CD4-positive, alpha-beta T cell treated with Interleukin-12 subunit alpha and Interleukin-12 subunit beta, for 1 hour (primary cell): ENCODE measurements at regions not wholly inside any gene's neighbourhood (a gene's known extent, or its start where the extent isn't known, plus 50 kb on each side); places are given as distances from the start of the nearest gene placed in this dataset.
"Not testable (repeated sequence)": the region's sequence is repeated elsewhere in the genome, so short reads cannot be mapped to it uniquely, and the experiment has no call there.

Experiments used
- DNase-seq: peaks from one replicate; pipeline ENCODE4 v3.0.0-alpha.2; 2020

DNA sequence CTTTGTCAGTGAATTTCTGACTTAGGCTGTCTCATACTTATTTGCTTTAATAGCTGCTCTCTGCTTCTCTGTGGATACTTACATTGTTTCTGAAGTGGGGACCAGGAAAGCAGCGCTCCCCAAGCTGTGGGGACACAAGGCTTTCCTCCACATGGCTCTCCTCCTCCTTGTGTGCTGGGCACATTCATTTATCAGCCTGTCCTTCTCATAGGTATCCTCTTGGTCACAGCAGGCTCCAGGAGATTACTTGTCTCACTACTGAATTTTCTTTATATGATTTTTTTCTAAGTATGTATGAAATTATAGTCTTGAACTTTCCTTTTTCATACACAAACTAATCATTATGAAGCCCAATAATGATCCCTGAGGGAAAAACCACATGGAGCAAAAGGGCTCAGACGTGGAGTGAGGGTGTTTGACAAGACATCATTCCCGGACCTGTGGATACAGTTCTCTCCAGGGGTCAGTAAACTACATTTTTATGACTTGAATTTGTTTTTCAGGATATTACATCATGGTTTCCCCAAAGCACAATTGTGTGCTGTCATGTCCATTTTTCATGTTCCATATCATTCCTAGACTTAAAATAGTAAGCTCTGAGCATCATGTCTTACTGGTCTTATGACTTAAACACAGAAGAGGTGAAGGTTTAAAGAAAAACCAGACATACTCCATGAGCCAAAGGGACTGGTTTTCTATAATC, 234.5 kb downstream of the PCSK1 start:
- DNase-seq: no peak

GRCh38 chr5:96197767-96198166, 235.3 kb downstream of the PCSK1 start:
- DNase-seq: not testable (repeated sequence)

DNA sequence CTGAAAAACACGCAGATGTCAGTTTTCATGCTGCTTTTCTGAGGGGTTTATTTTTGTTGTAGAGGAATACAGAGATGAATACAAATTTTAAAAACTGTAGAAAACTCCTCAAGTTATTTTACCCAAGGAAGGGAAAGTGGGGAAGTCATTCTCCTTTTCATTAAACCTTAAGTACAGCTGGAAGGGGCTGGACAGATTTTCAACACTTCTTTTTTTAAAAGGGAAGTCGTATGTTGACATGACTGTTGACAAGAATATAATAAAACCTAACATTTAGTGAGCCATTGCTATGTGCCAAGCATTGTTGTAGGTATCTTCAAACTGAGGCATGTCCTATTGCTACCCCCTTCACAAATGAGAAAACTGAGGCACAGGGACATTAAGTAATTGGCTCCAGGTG, 235.7 kb upstream of the ELL2 start:
- DNase-seq: no peak

- DNase-seq: no peak
Measured at GRCh38 chr5:96196890-96197289, 235.2 kb upstream of the ELL2 start.

DNA sequence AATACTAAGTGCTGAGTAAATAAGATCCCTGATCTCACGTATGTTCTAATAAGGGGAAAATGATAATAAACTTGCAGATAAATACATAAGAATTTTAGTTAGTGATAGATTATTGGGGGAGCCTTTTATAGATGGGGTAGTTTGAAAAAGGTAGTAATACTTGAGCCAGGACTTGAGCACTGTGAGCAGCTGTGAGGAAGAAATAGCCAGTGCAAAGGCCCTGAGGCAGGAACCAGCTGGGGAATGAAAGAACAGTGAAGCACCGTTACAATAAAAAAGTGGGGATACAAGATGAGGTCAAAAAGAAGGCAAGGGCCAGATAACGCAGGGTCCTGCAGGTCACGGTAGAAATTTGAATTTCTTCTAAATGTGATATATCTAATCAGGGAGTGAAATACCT, 234.8 kb upstream of the ELL2 start:
- no peak for DNase-seq

DNA sequence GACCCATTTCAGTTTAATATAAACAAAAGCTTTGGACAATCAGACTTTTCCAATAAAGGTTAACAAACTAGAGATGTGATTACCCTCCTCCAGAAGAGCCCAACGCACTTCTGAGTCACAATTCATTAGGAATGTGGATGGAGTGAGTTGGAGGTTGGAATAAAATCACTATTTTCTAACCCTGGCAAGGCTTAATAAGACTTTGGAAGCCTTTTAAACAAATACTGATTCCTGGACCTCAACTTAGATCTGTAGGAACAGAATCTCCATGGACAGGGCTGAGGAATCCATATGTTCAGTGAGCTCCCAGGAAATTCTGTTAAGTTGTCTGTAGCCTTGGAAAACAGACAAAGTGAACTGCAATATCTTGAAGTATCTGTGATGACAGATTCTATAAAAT, 233.5 kb upstream of the ELL2 start:
- no peak for DNase-seq

DNA sequence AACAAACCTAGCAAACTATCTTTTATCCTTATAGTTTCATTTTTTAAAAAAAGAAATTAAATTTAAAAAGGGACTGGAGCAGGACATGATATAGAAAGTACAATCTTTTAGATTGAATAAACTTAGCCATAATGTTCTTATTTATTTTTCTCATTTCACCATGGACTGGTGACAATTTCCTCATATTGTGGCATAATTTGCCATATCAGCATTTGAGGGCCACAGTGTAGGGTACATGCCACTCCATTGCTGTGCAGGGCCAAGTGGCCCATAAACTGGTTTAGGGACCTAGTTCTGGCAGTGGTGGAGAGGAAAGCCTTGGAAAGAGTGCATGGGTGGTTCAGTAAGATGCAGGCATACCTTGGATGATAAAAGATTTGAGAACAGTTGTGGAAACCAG, 232.9 kb upstream of the ELL2 start:
- no peak for DNase-seq

- no peak for DNase-seq
Measured at GRCh38 chr5:96193946-96194345, 232.3 kb upstream of the ELL2 start.

- no peak for DNase-seq
Measured at GRCh38 chr5:96189987-96190386, 228.3 kb upstream of the ELL2 start.

GRCh38 chr5:96189028-96189826, 227.6 kb upstream of the ELL2 start:
- DNase-seq: no peak

- DNase-seq: no peak
Measured at GRCh38 chr5:96187309-96188027, 225.8 kb upstream of the ELL2 start.

GRCh38 chr5:96184510-96184909, 222.9 kb upstream of the ELL2 start:
- DNase-seq: not testable (repeated sequence)

DNA sequence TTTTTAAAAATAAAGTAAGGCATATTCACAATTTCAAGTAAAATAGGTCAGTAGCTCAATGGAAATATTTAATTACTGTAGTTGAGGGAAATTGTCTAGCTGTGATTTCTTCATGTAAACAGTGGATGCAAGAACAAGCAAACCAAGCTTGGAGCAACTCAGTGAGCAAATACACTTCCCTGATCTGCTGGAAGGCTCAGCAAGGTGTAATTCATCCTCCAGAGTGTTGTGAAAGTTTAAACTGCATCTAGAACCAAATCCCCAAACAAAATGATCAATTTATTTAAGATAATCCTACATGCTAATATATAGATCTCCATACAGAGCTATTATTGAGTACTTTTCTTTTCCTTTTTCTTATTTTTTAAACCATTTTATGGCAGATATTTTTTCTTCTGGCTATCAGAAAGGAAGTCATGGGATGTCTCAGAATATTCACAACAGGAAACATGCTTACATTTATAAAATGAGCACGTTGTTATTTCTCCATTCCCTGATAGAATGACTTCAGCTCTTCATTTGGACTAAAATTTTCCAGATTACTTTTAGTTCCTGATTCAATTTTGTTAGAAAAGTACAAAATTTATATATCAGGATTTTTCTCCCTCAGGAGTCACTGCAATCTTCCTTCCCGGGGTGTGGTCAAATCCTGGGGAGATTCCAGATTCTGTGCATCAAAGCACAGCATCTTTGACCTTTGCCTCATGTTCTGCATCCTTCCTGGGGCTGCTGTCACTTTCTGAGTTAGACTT, 219.2 kb upstream of the ELL2 start:
- no peak for DNase-seq

DNA sequence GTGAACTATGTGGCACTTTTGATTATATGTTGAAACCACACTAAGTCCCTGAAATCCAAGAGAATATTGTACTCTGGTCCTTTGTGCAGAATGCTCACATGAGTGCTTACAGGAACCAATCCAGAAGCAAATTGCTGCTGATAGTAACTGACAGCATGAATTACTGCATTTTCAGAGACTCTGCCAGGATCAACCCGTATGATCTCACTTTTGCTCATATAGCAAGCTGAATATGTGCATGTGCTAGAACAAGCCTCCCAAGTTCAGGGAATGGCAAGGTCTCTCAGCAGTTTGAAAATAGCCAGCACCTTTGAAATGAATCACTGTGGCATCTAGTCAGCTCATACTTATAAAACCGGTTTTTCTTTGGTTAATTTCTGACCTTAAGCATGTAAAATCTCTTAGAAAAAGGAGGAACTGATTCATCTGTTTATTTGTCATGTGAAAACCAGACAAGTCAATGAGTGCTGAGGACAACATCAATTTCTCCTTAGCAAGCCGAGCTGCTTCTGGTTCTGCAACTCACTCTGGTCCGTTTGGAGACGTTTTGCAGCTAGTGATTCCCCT, 215.7 kb upstream of the ELL2 start:
- no peak for DNase-seq

DNA sequence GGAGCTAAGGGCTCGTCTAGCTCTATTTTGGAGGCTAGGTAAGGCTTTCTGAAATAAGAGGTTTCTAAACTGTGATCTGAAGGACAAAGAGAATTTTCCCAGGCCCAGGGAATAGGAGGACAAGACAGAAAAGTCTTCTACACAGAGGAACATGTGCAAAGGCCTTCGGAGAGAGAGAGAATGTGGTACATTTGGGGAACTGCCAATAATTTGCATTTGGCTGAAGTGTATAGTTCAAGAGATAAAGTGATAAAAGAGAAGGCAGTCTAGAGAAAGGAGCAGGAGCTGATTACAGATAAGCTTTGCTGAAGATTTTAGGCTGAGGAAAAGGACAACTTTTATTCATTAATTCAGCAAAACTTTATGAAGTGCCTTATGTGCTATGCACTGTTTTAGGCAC, 214.4 kb upstream of the ELL2 start:
- DNase-seq: no peak

GRCh38 chr5:96175090-96175489, 213.4 kb upstream of the ELL2 start:
- DNase-seq: no peak

DNA sequence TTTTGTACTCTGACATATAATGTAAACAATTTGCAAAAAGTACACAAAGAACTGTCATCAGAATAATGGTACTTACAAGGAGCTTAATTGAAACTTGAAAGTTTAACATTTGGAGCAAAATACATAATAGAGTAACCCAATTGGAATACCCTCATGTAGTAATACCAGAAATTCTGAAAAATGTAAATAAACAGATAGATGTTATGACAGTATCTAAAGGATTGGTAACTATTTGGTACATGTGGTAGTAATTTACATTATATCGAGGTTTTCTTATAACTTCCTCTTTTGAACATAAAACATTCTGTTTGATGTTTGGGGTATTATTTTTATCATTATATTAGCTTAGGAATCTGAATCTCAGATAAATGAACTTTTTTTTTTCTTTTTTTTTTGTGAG, 211.7 kb upstream of the ELL2 start:
- DNase-seq: no peak

- no peak for DNase-seq
Measured at GRCh38 chr5:96172436-96172835, 210.8 kb upstream of the ELL2 start.

GRCh38 chr5:96171973-96172372, 210.3 kb upstream of the ELL2 start:
- DNase-seq: not testable (repeated sequence)

DNA sequence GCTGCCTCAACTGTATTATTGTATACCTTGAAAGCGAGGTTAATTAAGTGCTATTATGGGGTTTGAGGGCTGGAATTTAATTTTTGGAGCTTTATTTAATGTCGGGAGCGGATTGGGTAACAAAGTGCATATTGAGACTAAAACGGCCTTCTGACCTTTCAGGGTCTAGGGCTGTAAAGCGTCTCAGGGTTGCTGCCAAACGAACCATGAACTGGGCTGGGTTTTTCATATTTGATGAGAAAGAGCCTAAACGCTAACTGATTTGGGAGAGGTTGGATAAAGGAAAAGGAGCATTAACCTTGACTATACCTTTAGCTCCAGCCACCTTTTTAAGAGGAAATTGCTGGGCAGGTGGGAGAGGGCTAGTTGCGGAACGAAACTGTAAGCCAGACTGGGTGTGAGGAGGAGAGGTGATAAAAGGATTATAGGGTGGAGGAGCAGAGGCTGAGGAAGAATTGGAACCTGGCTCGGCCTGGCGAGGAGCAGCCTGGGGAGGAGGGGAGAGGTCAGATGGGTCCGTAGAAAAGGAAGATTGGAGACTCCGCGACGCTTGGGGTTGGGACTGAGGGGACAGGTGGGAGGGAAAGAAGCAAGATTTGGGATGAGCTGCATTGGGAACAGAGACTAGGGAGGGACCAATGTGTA, 209.0 kb upstream of the ELL2 start:
- DNase-seq: not testable (repeated sequence)

- DNase-seq: not testable (repeated sequence)
Measured at GRCh38 chr5:96168833-96169232, 207.2 kb upstream of the ELL2 start.

DNA sequence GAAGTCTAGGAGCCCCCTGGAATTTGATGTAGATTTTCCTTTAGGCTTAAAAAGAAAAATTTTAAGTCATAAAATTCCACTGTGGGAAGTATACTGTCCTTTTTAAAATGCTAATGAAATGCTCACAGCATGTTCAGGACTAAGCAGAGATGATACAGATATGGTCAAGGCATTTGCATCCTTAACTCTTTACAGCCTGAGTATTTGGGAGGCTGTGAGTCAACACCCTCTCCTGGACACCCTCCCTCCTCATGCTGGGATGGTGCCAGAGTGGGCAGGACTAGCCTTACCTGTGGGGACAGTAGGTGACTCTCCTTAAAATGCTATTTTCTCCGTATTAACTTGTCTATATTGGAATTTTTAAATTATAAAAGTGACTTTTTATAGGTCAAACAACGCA, 197.4 kb upstream of the ELL2 start:
- DNase-seq: no peak
